ENCODE measurements at regions not wholly inside any gene's neighbourhood (a gene's known extent, or its start where the extent isn't known, plus 50 kb on each side); places are given as distances from the start of the nearest gene placed in this dataset.
"Not testable (repeated sequence)": the region's sequence is repeated elsewhere in the genome, so short reads cannot be mapped to it uniquely, and the experiment has no call there.

GRCh38 chr4:64822405-64822804 is 413.2 kb upstream of the TECRL start:
- no peak overlapping the region for H3K4me3 ChIP-seq (ENCODE audit: low read depth, low read length)
- no peak for DNase-seq (ENCODE audit: low read depth)
- no peak for TF ChIP-seq CTCF (conservative IDR thresholded peaks at IDR 0.05; ENCODE audit: low read depth, low read length)

- DNase-seq (ENCODE audit: low read depth), result no peak
- no peak for TF ChIP-seq CTCF (conservative IDR thresholded peaks at IDR 0.05; ENCODE audit: low read depth, low read length)
- H3K4me3 ChIP-seq (ENCODE audit: low read depth, low read length), result no peak overlapping the region
These were observed 412.1 kb upstream of the TECRL start for GRCh38 chr4:64821219-64821976.

GRCh38 chr4:64814616-64815015 is 405.4 kb upstream of the TECRL start:
- TF ChIP-seq CTCF (conservative IDR thresholded peaks at IDR 0.05; ENCODE audit: low read depth, low read length), result no peak
- DNase-seq (ENCODE audit: low read depth), result no peak
- H3K4me3 ChIP-seq (ENCODE audit: low read depth, low read length), result no peak overlapping the region

- no peak for TF ChIP-seq CTCF (conservative IDR thresholded peaks at IDR 0.05; ENCODE audit: low read depth, low read length)
- DNase-seq (ENCODE audit: low read depth), result no peak
- no peak overlapping the region for H3K4me3 ChIP-seq (ENCODE audit: low read depth, low read length)
These were observed 398.6 kb upstream of the TECRL start for GRCh38 chr4:64807821-64808220.

- TF ChIP-seq CTCF (conservative IDR thresholded peaks at IDR 0.05; ENCODE audit: low read depth, low read length), result no peak
- DNase-seq (ENCODE audit: low read depth), result no peak
- H3K4me3 ChIP-seq (ENCODE audit: low read depth, low read length), result no peak overlapping the region
These were observed 390.5 kb upstream of the TECRL start for GRCh38 chr4:64799751-64800150.

GRCh38 chr4:64798828-64799227 is 389.6 kb upstream of the TECRL start:
- DNase-seq (ENCODE audit: low read depth); H3K4me3 ChIP-seq (ENCODE audit: low read depth, low read length): not testable (repeated sequence)

GRCh38 chr4:64796581-64796980 is 387.3 kb upstream of the TECRL start:
- no peak for TF ChIP-seq CTCF (conservative IDR thresholded peaks at IDR 0.05; ENCODE audit: low read depth, low read length)
- H3K4me3 ChIP-seq (ENCODE audit: low read depth, low read length), result no peak overlapping the region
- no peak for DNase-seq (ENCODE audit: low read depth)

Measured in epithelial cell of proximal tubule (primary cell).